GM12864 (cell line): ENCODE measurements at regions not wholly inside any gene's neighbourhood (a gene's known extent, or its start where the extent isn't known, plus 50 kb on each side); places are given as distances from the start of the nearest gene placed in this dataset.
A peak's percentile ranks its signal among the peaks of the same experiment; 100 is the strongest.

ENCODE experiments used
- DNase-seq: peaks from one replicate; pipeline ENCODE4 v3.0.0-alpha.2; 2011; ENCODE audit warnings: low read depth
- H3K4me3 ChIP-seq: 2 replicates; pipeline ENCODE4 v1.5.1; 2011; ENCODE audit warnings: mild to moderate bottlenecking, low read depth, low read length, control low read depth
- CTCF ChIP-seq: IDR thresholded peaks from 2 replicates; pipeline ENCODE4 v1.5.1; 2011; ENCODE audit warnings: low read depth, mild to moderate bottlenecking, moderate library complexity, low read length, control low read depth, inconsistent platforms; ENCODE audit errors: missing control alignments

DNA sequence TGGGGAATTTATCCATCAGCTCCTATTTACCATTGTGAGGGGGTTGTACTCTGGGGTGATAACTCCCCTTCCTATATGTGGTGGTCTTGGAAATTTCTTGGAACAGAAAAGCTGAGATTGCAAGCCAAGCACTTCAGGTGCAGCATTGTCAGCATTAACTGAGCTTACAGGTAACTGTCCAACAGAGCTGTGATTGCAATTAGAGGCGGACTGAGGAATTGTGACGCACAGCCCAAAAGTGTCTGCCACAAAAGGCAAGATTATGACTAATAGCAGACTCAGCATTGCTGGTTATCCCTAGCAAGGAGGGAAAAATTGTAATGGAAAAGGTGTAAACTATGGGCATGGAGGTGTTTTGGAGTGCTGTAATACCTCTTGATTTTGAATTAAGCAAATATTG lies 126.1 kb upstream of the AGR3 start:
- H3K4me3 ChIP-seq: no peak overlapping the region
- TF ChIP-seq CTCF: no peak
- no peak for DNase-seq

GRCh38 chr7:17009007-17009719 lies 127.4 kb upstream of the AGR3 start:
- H3K4me3 ChIP-seq: no peak overlapping the region
- peak; percentile 39 for TF ChIP-seq CTCF
- DNase-seq: peak; percentile 15

- no peak for DNase-seq
- no peak for TF ChIP-seq CTCF
- H3K4me3 ChIP-seq: no peak overlapping the region
These were observed 128.2 kb upstream of the AGR3 start for GRCh38 chr7:17009933-17010332.

- no peak for DNase-seq
- H3K4me3 ChIP-seq: no peak overlapping the region
- TF ChIP-seq CTCF: no peak
These were observed 129.0 kb upstream of the AGR3 start for GRCh38 chr7:17010637-17011300.

DNA sequence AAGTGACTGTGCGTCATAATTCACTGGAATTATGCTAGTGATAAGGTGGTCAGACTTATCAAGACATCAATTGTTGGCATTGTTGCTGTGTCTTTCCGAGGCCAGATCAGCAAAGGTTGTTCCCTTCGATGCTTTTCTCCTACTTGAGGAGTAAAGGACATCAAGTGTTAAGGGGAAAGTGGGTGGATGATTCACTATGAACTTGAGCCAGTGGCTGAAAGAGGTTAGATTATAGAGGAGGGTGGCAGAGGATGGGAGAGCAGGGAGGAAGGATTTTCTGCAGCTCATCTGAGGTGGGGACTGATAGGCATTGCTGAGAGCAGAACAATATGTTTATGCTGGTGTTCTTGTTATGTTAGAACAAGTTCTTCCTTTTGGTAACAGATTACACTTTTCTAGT lies 131.4 kb upstream of the AGR3 start:
- no peak for TF ChIP-seq CTCF
- H3K4me3 ChIP-seq: no peak overlapping the region
- DNase-seq: no peak

GRCh38 chr7:17014686-17015085 lies 132.9 kb upstream of the AGR3 start:
- no peak for DNase-seq
- no peak for TF ChIP-seq CTCF
- no peak overlapping the region for H3K4me3 ChIP-seq

GRCh38 chr7:17015598-17016031 lies 133.8 kb upstream of the AGR3 start:
- no peak for DNase-seq
- no peak overlapping the region for H3K4me3 ChIP-seq
- TF ChIP-seq CTCF: no peak
